HUES6 (cell line): ENCODE measurements at regions not wholly inside any gene's neighbourhood (a gene's known extent, or its start where the extent isn't known, plus 50 kb on each side); places are given as distances from the start of the nearest gene placed in this dataset.

Experiments
- H3K27ac ChIP-seq: 2 replicates; pipeline ENCODE4 v1.7.0; 2013; ENCODE audit warnings: low read depth, mild to moderate bottlenecking, low read length, inconsistent platforms
- H3K27me3 ChIP-seq: 2 replicates; pipeline ENCODE4 v1.6.1; 2013; ENCODE audit warnings: low read length; ENCODE audit not compliant: control insufficient read depth, insufficient read depth
- H3K36me3 ChIP-seq: 2 replicates; pipeline ENCODE4 v1.6.1; 2013; ENCODE audit warnings: low read length; ENCODE audit not compliant: control insufficient read depth, insufficient read depth
- H3K4me1 ChIP-seq: 2 replicates; pipeline ENCODE4 v1.6.1; 2013; ENCODE audit warnings: low read length; ENCODE audit not compliant: control insufficient read depth, insufficient read depth
- H3K4me3 ChIP-seq: 2 replicates; pipeline ENCODE4 v1.5.1; 2013; ENCODE audit warnings: low read depth, low read length
- H3K9ac ChIP-seq: one replicate; pipeline ENCODE4 v1.6.1; 2013; ENCODE audit warnings: mild to moderate bottlenecking, low read length
- H3K9me3 ChIP-seq: 2 replicates; pipeline ENCODE4 v1.6.1; 2013; ENCODE audit warnings: low read depth, low read length; ENCODE audit not compliant: control insufficient read depth, insufficient read depth

GRCh38 chr10:31700181-31700611, 228.4 kb downstream of the ARHGAP12 start:
- Histone ChIP-seq H3K36me3 (no peaks in the 10 kb centered on the region), H3K9ac (no peak overlapping the region), H3K4me3 (no peak overlapping the region), H3K4me1 (peaks cover 11% of the 10 kb centered on the region), H3K9me3 (peaks cover 35% of the 10 kb centered on the region), H3K27ac (no peak overlapping the region), H3K27me3 (no peaks in the 10 kb centered on the region)

GRCh38 chr10:31698181-31698830, 230.3 kb downstream of the ARHGAP12 start:
- no peaks in the 10 kb centered on the region for H3K36me3 ChIP-seq
- H3K27ac ChIP-seq = no peak overlapping the region
- H3K4me3 ChIP-seq = no peak overlapping the region
- H3K9me3 ChIP-seq = peaks cover 20% of the 10 kb centered on the region
- H3K27me3 ChIP-seq = no peaks in the 10 kb centered on the region
- no peak overlapping the region for H3K9ac ChIP-seq
- peaks cover 19% of the 10 kb centered on the region for H3K4me1 ChIP-seq

- H3K4me3 ChIP-seq = no peak overlapping the region
- H3K4me1 ChIP-seq = peaks cover 19% of the 10 kb centered on the region
- H3K27me3 ChIP-seq = no peaks in the 10 kb centered on the region
- H3K9me3 ChIP-seq = peaks cover 12% of the 10 kb centered on the region; the same call in 1 of the 2 replicates
- H3K36me3 ChIP-seq = no peaks in the 10 kb centered on the region
- no peak overlapping the region for H3K9ac ChIP-seq
- no peak overlapping the region for H3K27ac ChIP-seq
These were observed 231.1 kb downstream of the ARHGAP12 start for GRCh38 chr10:31697271-31698180.

GRCh38 chr10:31694929-31695837, 233.4 kb downstream of the ARHGAP12 start:
- H3K9ac ChIP-seq = no peak overlapping the region
- H3K4me3 ChIP-seq = no peak overlapping the region
- no peaks in the 10 kb centered on the region for H3K27me3 ChIP-seq
- H3K36me3 ChIP-seq = no peaks in the 10 kb centered on the region
- H3K27ac ChIP-seq = no peak overlapping the region
- H3K9me3 ChIP-seq = peaks cover 8% of the 10 kb centered on the region; the same call in 1 of the 2 replicates
- H3K4me1 ChIP-seq = peaks cover 19% of the 10 kb centered on the region

GRCh38 chr10:31694126-31694685, 234.4 kb downstream of the ARHGAP12 start:
- peaks cover 19% of the 10 kb centered on the region for H3K4me1 ChIP-seq
- peaks cover 18% of the 10 kb centered on the region for H3K9me3 ChIP-seq
- no peak overlapping the region for H3K27ac ChIP-seq
- H3K36me3 ChIP-seq = no peaks in the 10 kb centered on the region
- no peaks in the 10 kb centered on the region for H3K27me3 ChIP-seq
- no peak overlapping the region for H3K4me3 ChIP-seq
- no peak overlapping the region for H3K9ac ChIP-seq

GRCh38 chr10:31693491-31693890, 235.1 kb downstream of the ARHGAP12 start:
- H3K27me3 ChIP-seq = no peaks in the 10 kb centered on the region
- no peak overlapping the region for H3K4me3 ChIP-seq
- H3K4me1 ChIP-seq = peaks cover 19% of the 10 kb centered on the region
- peaks cover 22% of the 10 kb centered on the region for H3K9me3 ChIP-seq
- H3K27ac ChIP-seq = no peak overlapping the region
- H3K36me3 ChIP-seq = no peaks in the 10 kb centered on the region
- no peak overlapping the region for H3K9ac ChIP-seq

- no peaks in the 10 kb centered on the region for H3K27me3 ChIP-seq
These were observed 239.4 kb downstream of the ARHGAP12 start for GRCh38 chr10:31689233-31689632.

GRCh38 chr10:31687663-31688482, 240.8 kb downstream of the ARHGAP12 start:
- no peaks in the 10 kb centered on the region for H3K4me1 ChIP-seq
- no peak overlapping the region for H3K4me3 ChIP-seq
- no peak overlapping the region for H3K27ac ChIP-seq
- H3K36me3 ChIP-seq = no peaks in the 10 kb centered on the region
- no peak overlapping the region for H3K9ac ChIP-seq
- H3K27me3 ChIP-seq = no peaks in the 10 kb centered on the region
- H3K9me3 ChIP-seq = peaks cover 61% of the 10 kb centered on the region

More at GRCh38 chr10:31689233-31689632, 239.4 kb downstream of the ARHGAP12 start:
- H3K4me1 ChIP-seq = no peaks in the 10 kb centered on the region
- H3K36me3 ChIP-seq = no peaks in the 10 kb centered on the region
- H3K4me3 ChIP-seq = no peak overlapping the region
- no peak overlapping the region for H3K27ac ChIP-seq
- no peak overlapping the region for H3K9ac ChIP-seq
- peaks cover 51% of the 10 kb centered on the region for H3K9me3 ChIP-seq

GRCh38 chr10:31686599-31686998, 242.0 kb downstream of the ARHGAP12 start:
- Histone ChIP-seq H3K9me3 (peaks cover 73% of the 10 kb centered on the region), H3K27ac (no peak overlapping the region), H3K4me1 (no peaks in the 10 kb centered on the region), H3K4me3 (no peak overlapping the region), H3K9ac (no peak overlapping the region), H3K36me3 (no peaks in the 10 kb centered on the region), H3K27me3 (no peaks in the 10 kb centered on the region)

GRCh38 chr10:31683682-31684081, 244.9 kb downstream of the ARHGAP12 start:
- Histone ChIP-seq H3K27me3 (no peaks in the 10 kb centered on the region), H3K9me3 (peaks cover 67% of the 10 kb centered on the region), H3K9ac (no peak overlapping the region), H3K4me1 (peaks cover 3% of the 10 kb centered on the region), H3K27ac (no peak overlapping the region), H3K36me3 (no peaks in the 10 kb centered on the region), H3K4me3 (no peak overlapping the region)
